AG04450 (cell line): ENCODE measurements at regions not wholly inside any gene's neighbourhood (a gene's known extent, or its start where the extent isn't known, plus 50 kb on each side); places are given as distances from the start of the nearest gene placed in this dataset.
"Not testable (repeated sequence)": the region's sequence is repeated elsewhere in the genome, so short reads cannot be mapped to it uniquely, and the experiment has no call there.

Experiments used
- CTCF ChIA-PET: fragments of 300-600, 350-600 bp; formaldehyde crosslinking; extraction: SDS; loops from one replicate; lab custom pipeline; 2022; ENCODE audit warnings: antibody characterized with exemption, inconsistent platforms; lab: Charles Lee
- POLR2A ChIA-PET: fragments of 350-600 bp; formaldehyde crosslinking; extraction: SDS; loops from one replicate; lab custom pipeline; 2021; ENCODE audit warnings: antibody characterized with exemption, inconsistent platforms; lab: Yijun Ruan, JAX
- DNase-seq: peaks from one replicate; pipeline ENCODE4 v3.0.0-alpha.2; 2011; ENCODE audit warnings: low read depth, low spot score
- H3K27ac ChIP-seq: one replicate; pipeline ENCODE4 v1.5.1; 2012; ENCODE audit warnings: low read depth, low read length, control low read depth
- H3K27me3 ChIP-seq: one replicate; pipeline ENCODE4 v1.6.0; 2012; ENCODE audit warnings: low read length; ENCODE audit not compliant: control insufficient read depth, insufficient read depth
- H3K4me3 ChIP-seq: 2 replicates; pipeline ENCODE4 v1.5.1; 2011; ENCODE audit warnings: mild to moderate bottlenecking, low read depth, low read length, control low read depth
- H3K9me3 ChIP-seq: 2 replicates; pipeline ENCODE4 v1.5.1; 2012; ENCODE audit warnings: low read length; ENCODE audit not compliant: control insufficient read depth, insufficient read depth
- TF ChIP-seq, protein P1 (sequence below): IDR thresholded peaks from 2 replicates; pipeline ENCODE4 v1.5.1; 2011; ENCODE audit warnings: low read depth, low read length, control low read depth, inconsistent platforms

DNA sequence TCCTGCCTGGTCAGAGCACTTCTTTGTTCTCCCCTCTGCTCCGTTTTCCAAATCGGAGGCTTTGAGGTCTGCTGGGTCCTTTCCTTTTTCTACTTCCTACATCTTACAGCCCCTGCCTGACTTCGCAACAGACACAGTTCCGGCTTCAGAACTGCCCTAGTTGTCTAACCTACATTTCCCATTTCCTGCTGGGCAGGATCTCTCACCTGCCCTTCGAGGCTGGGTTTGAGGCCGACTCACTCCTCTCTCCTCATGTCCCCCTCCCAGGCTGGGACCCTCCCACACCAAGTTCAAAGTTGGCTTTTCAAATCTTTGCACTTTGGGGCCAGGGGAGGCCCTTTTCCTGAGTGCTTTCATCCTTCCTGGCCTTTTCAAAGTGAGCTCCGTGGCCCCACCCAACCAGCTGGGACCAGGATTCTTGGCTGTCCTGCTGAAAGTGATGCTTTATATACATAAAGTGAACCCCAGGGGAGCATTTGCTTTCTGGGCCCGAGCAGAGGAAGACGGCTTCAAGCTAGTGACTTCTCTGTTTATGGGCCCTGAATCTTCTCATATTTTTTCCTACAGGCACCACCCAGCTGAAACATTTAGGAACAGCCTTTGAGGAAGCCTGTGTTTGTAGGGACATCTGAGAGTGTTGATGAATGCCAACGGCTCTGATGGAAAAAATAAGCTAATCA, 281.0 kb upstream of the CRY1 start:
- ChIA-PET CTCF (no interaction called here), POLR2A (no interaction called here)
- H3K4me3 ChIP-seq = no peak overlapping the region
- H3K27ac ChIP-seq = no peak overlapping the region
- no peaks in the 10 kb centered on the region for H3K9me3 ChIP-seq
- no peak for DNase-seq
- TF ChIP-seq, protein P1, sequence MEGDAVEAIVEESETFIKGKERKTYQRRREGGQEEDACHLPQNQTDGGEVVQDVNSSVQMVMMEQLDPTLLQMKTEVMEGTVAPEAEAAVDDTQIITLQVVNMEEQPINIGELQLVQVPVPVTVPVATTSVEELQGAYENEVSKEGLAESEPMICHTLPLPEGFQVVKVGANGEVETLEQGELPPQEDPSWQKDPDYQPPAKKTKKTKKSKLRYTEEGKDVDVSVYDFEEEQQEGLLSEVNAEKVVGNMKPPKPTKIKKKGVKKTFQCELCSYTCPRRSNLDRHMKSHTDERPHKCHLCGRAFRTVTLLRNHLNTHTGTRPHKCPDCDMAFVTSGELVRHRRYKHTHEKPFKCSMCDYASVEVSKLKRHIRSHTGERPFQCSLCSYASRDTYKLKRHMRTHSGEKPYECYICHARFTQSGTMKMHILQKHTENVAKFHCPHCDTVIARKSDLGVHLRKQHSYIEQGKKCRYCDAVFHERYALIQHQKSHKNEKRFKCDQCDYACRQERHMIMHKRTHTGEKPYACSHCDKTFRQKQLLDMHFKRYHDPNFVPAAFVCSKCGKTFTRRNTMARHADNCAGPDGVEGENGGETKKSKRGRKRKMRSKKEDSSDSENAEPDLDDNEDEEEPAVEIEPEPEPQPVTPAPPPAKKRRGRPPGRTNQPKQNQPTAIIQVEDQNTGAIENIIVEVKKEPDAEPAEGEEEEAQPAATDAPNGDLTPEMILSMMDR = no peak
- no peaks in the 10 kb centered on the region for H3K27me3 ChIP-seq

DNA sequence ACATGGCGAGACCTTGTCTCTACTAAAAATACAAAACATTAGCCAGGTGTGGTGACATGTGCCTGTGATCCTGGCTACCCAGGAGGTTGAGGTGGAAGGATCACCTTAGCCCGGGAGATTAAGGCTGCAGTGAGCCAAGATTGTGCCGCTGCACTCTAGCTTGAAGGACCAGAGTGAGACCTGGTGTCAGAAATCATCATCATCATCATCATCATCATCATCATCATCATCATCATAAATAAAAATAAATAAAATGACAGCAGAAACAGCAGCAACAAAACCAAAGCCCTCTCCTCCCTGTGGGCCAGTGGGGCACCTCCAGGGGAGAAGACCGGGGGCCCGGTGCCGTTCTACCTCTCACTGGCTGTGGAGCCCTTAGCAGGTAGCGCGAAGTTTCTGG, 281.9 kb upstream of the CRY1 start:
- no peak overlapping the region for H3K4me3 ChIP-seq
- ChIA-PET CTCF (no interaction called here), POLR2A (no interaction called here)
- no peak for DNase-seq
- H3K9me3 ChIP-seq = no peaks in the 10 kb centered on the region
- H3K27ac ChIP-seq = no peak overlapping the region
- H3K27me3 ChIP-seq = no peaks in the 10 kb centered on the region
- TF ChIP-seq, protein P1 = no peak

DNA sequence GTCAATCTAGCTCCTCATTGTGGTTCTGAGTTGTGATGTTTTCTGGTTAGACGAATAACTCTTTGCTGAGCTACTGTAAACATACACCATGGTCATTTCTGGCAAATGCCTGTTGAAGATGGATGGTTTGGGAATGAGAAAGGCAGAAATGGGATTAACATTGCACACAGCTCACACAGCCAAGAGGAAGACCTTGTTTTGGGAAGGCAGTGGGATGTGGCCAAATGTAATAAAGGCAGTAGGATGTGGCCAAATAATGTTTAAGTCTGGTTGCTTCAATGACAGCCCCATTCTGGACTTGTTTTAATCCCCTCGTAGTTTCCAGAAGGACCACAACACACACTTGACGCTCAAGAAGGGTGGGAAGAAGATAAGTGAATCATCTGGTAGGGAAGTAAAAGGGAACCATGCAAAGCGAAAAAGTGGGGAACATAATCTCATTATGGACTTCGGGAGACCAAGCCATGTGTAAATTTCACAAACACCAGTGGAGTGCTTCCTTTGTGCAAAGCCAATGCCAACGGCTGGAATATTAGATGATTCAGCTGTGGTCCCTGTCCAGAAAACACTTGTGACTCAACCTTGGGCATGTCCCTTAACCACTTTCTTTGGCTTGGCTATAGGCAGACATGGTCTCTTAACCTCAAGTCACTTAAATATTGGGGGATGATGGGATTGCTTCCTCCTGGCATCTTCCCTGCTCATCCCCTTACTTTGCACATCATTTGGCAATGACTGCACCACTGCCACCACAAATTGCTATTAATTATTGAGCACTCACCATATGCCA, 284.4 kb upstream of the CRY1 start:
- no peak for DNase-seq
- no peak overlapping the region for H3K27ac ChIP-seq
- ChIA-PET POLR2A (no interaction called here), CTCF (no interaction called here)
- H3K4me3 ChIP-seq = no peak overlapping the region
- TF ChIP-seq, protein P1 = no peak
- no peaks in the 10 kb centered on the region for H3K27me3 ChIP-seq
- H3K9me3 ChIP-seq = no peaks in the 10 kb centered on the region

DNA sequence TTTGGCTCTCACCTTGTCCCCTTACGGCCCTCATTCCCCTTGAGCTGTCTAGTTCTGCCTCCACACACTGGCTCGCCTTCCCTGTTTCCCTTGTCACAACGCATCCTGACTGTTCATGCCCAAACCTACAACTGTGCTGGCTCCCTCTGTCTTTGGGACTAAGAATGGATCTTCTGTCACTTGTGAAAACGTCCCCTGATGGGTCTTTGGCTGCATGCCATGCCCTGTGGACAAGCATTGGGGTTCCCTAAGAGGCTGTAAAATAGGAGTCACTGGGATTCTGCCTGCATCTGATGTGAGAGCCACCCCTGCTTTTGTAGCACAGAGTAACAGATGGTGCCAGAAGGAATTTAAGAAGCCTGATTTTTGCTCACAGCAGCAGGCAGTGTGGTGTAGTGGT, 285.3 kb upstream of the CRY1 start:
- H3K27me3 ChIP-seq = no peaks in the 10 kb centered on the region

DNA sequence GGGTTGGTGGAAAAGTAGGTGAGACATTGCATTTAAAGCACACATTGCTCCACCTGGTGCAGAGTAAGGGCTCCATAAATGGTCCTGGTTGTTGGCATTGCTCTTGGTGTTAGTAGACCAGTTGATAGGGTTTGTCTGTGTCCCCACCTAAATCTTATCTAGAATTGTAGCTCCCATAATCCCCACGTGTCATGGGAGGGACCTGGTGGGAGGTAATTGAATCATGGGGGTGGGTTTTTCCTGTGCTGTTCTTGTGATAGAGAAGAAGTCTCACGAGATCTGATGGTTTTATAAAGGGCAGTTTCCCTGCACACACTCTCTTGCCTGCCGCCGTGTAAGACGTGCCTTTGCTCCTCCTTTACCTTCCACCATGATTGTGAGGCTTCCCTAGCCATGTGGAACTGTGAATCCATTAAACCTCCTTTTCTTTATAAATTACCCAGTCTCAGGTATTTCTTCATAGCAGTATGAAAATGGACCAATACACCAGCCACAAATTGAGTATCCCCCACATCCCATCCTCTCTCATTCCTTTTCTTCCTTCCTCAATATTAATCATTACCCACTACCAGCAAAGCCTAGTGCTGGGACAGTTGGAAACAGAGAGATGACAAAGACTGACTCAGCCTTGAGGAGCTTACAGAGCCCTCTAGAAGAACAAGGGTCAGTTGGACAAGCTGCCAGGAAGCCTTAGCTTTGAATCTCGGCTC, 285.9 kb upstream of the CRY1 start:
- DNase-seq, H3K9me3 ChIP-seq, H3K4me3 ChIP-seq, H3K27me3 ChIP-seq: not testable (repeated sequence)
- peak overlapping the region; percentile 65 for H3K27ac ChIP-seq
- CTCF ChIA-PET = interaction anchor here (1.1 kb wide), 1 partner anchor 248 kb away, joined by 4 read pairs; no protein-coding TSS in a partner anchor
- POLR2A ChIA-PET = interaction anchor here (1.0 kb wide), 1 partner anchor 23 kb away, joined by 3 read pairs; no protein-coding TSS in a partner anchor

More for the DNA sequence above, 285.3 kb upstream of the CRY1 start:
- ChIA-PET POLR2A (no interaction called here), CTCF (no interaction called here)
- H3K4me3 ChIP-seq = no peak overlapping the region
- no peak for DNase-seq
- H3K9me3 ChIP-seq = no peaks in the 10 kb centered on the region
- H3K27ac ChIP-seq = no peak overlapping the region
- TF ChIP-seq, protein P1 = no peak
